K562 (cell line): ENCODE measurements at regions not wholly inside any gene's neighbourhood (a gene's known extent, or its start where the extent isn't known, plus 50 kb on each side); places are given as distances from the start of the nearest gene placed in this dataset.

Source experiments
- ATAC-seq: fragments of 200-7000 bp; cut with Tn5 transposase; 3 replicates; pipeline ENCODE4 v1.9.1; 2020; ENCODE audit warnings: moderate library complexity
- BruUV-seq: library from RNA; stranded (reverse); fragments of 400-500 nt; replicated peaks from 2 replicates; lab custom pipeline; 2021; lab: Mats Ljungman, UMichigan
- CTCF ChIA-PET: fragments of 300-600 bp; formaldehyde crosslinking; extraction: SDS; loops from one replicate; lab custom pipeline; 2021; ENCODE audit warnings: low intra/inter-chr PET ratio; lab: Yijun Ruan, JAX
- POLR2A ChIA-PET: fragments of 300-600, 350-650 bp; sonication (Branson Sonifier 250); formaldehyde crosslinking; extraction: SDS; loops from one replicate; lab custom pipeline; 2021; ENCODE audit warnings: antibody characterized with exemption, inconsistent platforms; lab: Yijun Ruan, JAX
- DNase-seq, 4 experiments: peaks; one replicate each; pipeline versions ENCODE4 v3.0.0 to v3.0.0-alpha.2; 2011 to 2018; ENCODE audit warnings: low spot score in 3 of 4, mixed read lengths in 3 of 4; ENCODE audit errors: extremely low read depth in 1 of 4
- FAIRE-seq: peaks from 2 replicates; lab custom pipeline; 2011; peaks lifted over from hg19 to GRCh38; lab: Jason Lieb, UNC
- H2AFZ ChIP-seq: 2 replicates; pipeline ENCODE4 v1.6.0; 2011; ENCODE audit warnings: low read depth, low read length, control low read depth, inconsistent platforms
- H3K27ac ChIP-seq: fragments of 200-600 bp; 3 replicates; pipeline ENCODE4 v1.8.0; 2011; ENCODE audit warnings: low read depth, mild to moderate bottlenecking, control low read depth, inconsistent platforms, low read length, moderate library complexity, mixed read lengths; ENCODE audit errors: extremely low read depth
- H3K27me3 ChIP-seq, 2 experiments: fragments of 300-600 bp in 1 of 2; 2 replicates in 1 of 2; 3 replicates in 1 of 2; pipeline versions ENCODE4 v1.6.0 to v1.8.0; 2011; ENCODE audit warnings: inconsistent platforms in 2 of 2, low read length in 2 of 2, mild to moderate bottlenecking in 1 of 2, mixed read lengths in 1 of 2, moderate library complexity in 1 of 2; ENCODE audit not compliant: control insufficient read depth in 2 of 2, insufficient read depth in 2 of 2
- H3K36me3 ChIP-seq: fragments of 300-600 bp; 3 replicates; pipeline ENCODE4 v1.8.0; 2011; ENCODE audit warnings: mild to moderate bottlenecking, low read length, inconsistent platforms; ENCODE audit not compliant: control insufficient read depth, insufficient read depth
- H3K4me1 ChIP-seq, 2 experiments: fragments of 200-600 bp in 1 of 2; replicated peaks in 1 of 2; 2 replicates in 1 of 2; 3 replicates in 1 of 2; pipeline versions ENCODE4 v1.5.1 to v1.8.0; 2011; ENCODE audit warnings: inconsistent platforms in 2 of 2, low read length in 2 of 2, mild to moderate bottlenecking in 1 of 2, mixed read lengths in 1 of 2, moderate library complexity in 1 of 2; ENCODE audit not compliant: control insufficient read depth in 2 of 2, insufficient read depth in 2 of 2
- H3K4me2 ChIP-seq: 2 replicates; pipeline ENCODE4 v1.6.1; 2011; ENCODE audit warnings: low read length, control low read depth, inconsistent platforms, mixed read lengths; ENCODE audit not compliant: insufficient read depth
- H3K4me3 ChIP-seq: fragments of 200-600 bp; sonication (generic), shearing (Covaris generic); 2 replicates; pipeline ENCODE4 v1.5.1; 2016; ENCODE audit warnings: control low read depth, inconsistent platforms
- H3K79me2 ChIP-seq: fragments of 200-600 bp; 3 replicates; pipeline ENCODE4 v1.8.0; 2011; ENCODE audit warnings: low read length, inconsistent platforms; ENCODE audit not compliant: control insufficient read depth, insufficient read depth
- H3K9ac ChIP-seq, 2 experiments: 2 replicates each; pipeline versions ENCODE4 v1.6.0 to v1.6.1; 2011; ENCODE audit warnings: low read depth in 2 of 2, low read length in 2 of 2, control low read depth in 1 of 2, inconsistent platforms in 1 of 2, mild to moderate bottlenecking in 1 of 2, mixed read lengths in 1 of 2; ENCODE audit not compliant: insufficient read depth in 1 of 2
- H3K9me1 ChIP-seq: one replicate; pipeline ENCODE4 v1.6.0; 2011; ENCODE audit warnings: inconsistent platforms, mild to moderate bottlenecking, low read length, moderate library complexity; ENCODE audit not compliant: control insufficient read depth, insufficient read depth
- H3K9me3 ChIP-seq: replicated peaks from 2 replicates; pipeline ENCODE4 v1.5.1; 2011; ENCODE audit warnings: low read depth, low read length, inconsistent platforms; ENCODE audit not compliant: control insufficient read depth, insufficient read depth
- H4K20me1 ChIP-seq: replicated peaks from 2 replicates; pipeline ENCODE4 v1.6.1; 2011; ENCODE audit warnings: low read length, inconsistent platforms, mixed read lengths; ENCODE audit not compliant: control insufficient read depth, insufficient read depth
- ADNP ChIP-seq: fragments of 200-800 bp; sonication (Bioruptor generic); IDR thresholded peaks from 2 replicates; pipeline ENCODE4 v1.6.1; 2016; ENCODE audit warnings: missing genetic modification characterization, missing compliant biosample characterization
- ARNT ChIP-seq, 2 experiments: fragments of 450-650 bp; IDR thresholded peaks; 2 replicates each; pipeline ENCODE4 v1.6.1; 2016; ENCODE audit warnings: mild to moderate bottlenecking in 1 of 2
- COPS2 ChIP-seq: fragments of 450-650 bp; conservative IDR thresholded peaks from 2 replicates; pipeline ENCODE4 v1.6.1; 2016; ENCODE audit warnings: mild to moderate bottlenecking, moderate library complexity
- NCOA1 ChIP-seq: fragments of 450-650 bp; IDR thresholded peaks from 2 replicates; pipeline ENCODE4 v1.6.1; 2016; ENCODE audit warnings: low read depth
- ZNF197 ChIP-seq: fragments of 200-800 bp; sonication (Bioruptor generic); IDR thresholded peaks from 2 replicates; pipeline ENCODE4 v1.6.1; 2016; ENCODE audit warnings: low read depth, missing genetic modification characterization, missing compliant biosample characterization
- WGBS: fragments of 100-300 bp; shearing (Covaris generic); methylation state at CpG from one replicate; pipeline ENCODE4 v1.1.6; 2016; ENCODE audit warnings: low coverage, mixed read lengths; ENCODE audit not compliant: insufficient coverage; ENCODE audit errors: missing lambda C conversion rate; 5-methylcytosine and 5-hydroxymethylcytosine counted together
- in situ Hi-C: fragments of 300-500 bp; cut with MboI; formaldehyde crosslinking; loops from 4 replicates; pipeline ENCODE4 v1.15.0; 2018; ENCODE audit warnings: inconsistent platforms, mixed read lengths
- intact Hi-C: fragments of 100-400 bp; cut with micrococcal nuclease; formaldehyde crosslinking; loops from 2 replicates; pipeline ENCODE4 v1.14.2; 2022

- H4K20me1 ChIP-seq = no peaks in the 10 kb centered on the region
- 43% methylated on average over 11 of the region's 11 CpGs for WGBS
- BruUV-seq = no TSS peak
- intact Hi-C loops = no loop called here
- no peaks in the 10 kb centered on the region for H3K36me3 ChIP-seq
- POLR2A ChIA-PET = interaction anchor here (1.0 kb wide), 2 partner anchors 236 to 276 kb away, joined by 3 read pairs; no protein-coding TSS in a partner anchor
- CTCF ChIA-PET = no interaction called here
- H3K9me1 ChIP-seq = no peaks in the 10 kb centered on the region
- no peak overlapping the region for H3K4me3 ChIP-seq
- peaks cover 3% of the 10 kb centered on the region; the same call in 1 of the 2 replicates for H3K9me3 ChIP-seq
- in situ Hi-C loops = no loop called here
- no peak overlapping the region; the same call in 1 of the 2 replicates for H3K4me2 ChIP-seq
- no peaks in the 10 kb centered on the region for H3K79me2 ChIP-seq
- no peak overlapping the region for H3K27ac ChIP-seq
- no peaks in the 10 kb centered on the region; a peak in 1 of 5 replicates for H3K4me1 ChIP-seq
- TF ChIP-seq NCOA1 = no peak
- TF ChIP-seq ADNP (tag) = 0 out of 2 replicates have a peak, but pooled peaks have one; percentile 21
- TF ChIP-seq COPS2 = no peak
- FAIRE-seq = no peak
- no peak for DNase-seq
- H3K27me3 ChIP-seq = no peaks in the 10 kb centered on the region
- ATAC-seq = no peak
- peak overlapping the region; percentile 27; the same call in 1 of the 2 replicates for H2AFZ ChIP-seq
- H3K9ac ChIP-seq = no peak overlapping the region
These were observed 222.8 kb upstream of the NUDT4 start for GRCh38 chr12:93154753-93155480.

- Histone ChIP-seq H3K4me3 (no peak overlapping the region), H3K9ac (no peak overlapping the region), H3K9me1 (no peaks in the 10 kb centered on the region), H3K4me2 (no peak overlapping the region), H3K27me3 (no peaks in the 10 kb centered on the region), H3K27ac (no peak overlapping the region), H3K9me3 (peaks cover 3% of the 10 kb centered on the region; the same call in 1 of the 2 replicates), H3K4me1 (no peaks in the 10 kb centered on the region; a peak in 1 of 5 replicates), H2AFZ (0 out of 2 replicates have a peak overlapping the region, but pooled peaks have one; percentile 22), H4K20me1 (no peaks in the 10 kb centered on the region), H3K79me2 (no peaks in the 10 kb centered on the region), H3K36me3 (no peaks in the 10 kb centered on the region)
- 40% methylated on average over 7 of the region's 7 CpGs for WGBS
- in situ Hi-C loops (no loop called here), intact Hi-C loops (no loop called here)
- no peak for ATAC-seq
- no TSS peak for BruUV-seq
- no peak for FAIRE-seq
- no peak for DNase-seq
- no peak for TF ChIP-seq ZNF197 (CRISPR knock-in tag)
- no peak for TF ChIP-seq ARNT (IDR thresholded peaks at IDR 0.05)
- ChIA-PET CTCF (no interaction called here), POLR2A (interaction anchor here (0.7 kb wide), 1 partner anchor 247 kb away, joined by 3 read pairs; no protein-coding TSS in a partner anchor)
These were observed 221.5 kb upstream of the NUDT4 start for GRCh38 chr12:93156086-93156716.
